GM12878 (cell line): ENCODE measurements at regions not wholly inside any gene's neighbourhood (a gene's known extent, or its start where the extent isn't known, plus 50 kb on each side); places are given as distances from the start of the nearest gene placed in this dataset.

Experiments used
- ATAC-seq: fragments of 200-7000 bp; cut with Tn5 transposase; 3 replicates; pipeline ENCODE4 v1.9.1; 2020; ENCODE audit warnings: mild to moderate bottlenecking, moderate library complexity
- BruUV-seq: library from RNA; stranded (reverse); fragments of 400-500 nt; replicated peaks from 2 replicates; lab custom pipeline; 2021; lab: Mats Ljungman, UMichigan
- CTCF ChIA-PET: fragments of 300-600 bp; sonication (Branson Sonifier 250); formaldehyde crosslinking; extraction: SDS; loops from one replicate; lab custom pipeline; 2021; ENCODE audit warnings: inconsistent platforms; lab: Yijun Ruan, JAX
- POLR2A ChIA-PET: fragments of 350-600 bp; formaldehyde crosslinking; extraction: SDS; loops from one replicate; lab custom pipeline; 2021; ENCODE audit warnings: inconsistent platforms; lab: Charles Lee
- RAD21 ChIA-PET: fragments of 300-600 bp; sonication (Branson Sonifier 250); formaldehyde crosslinking; loops from one replicate; lab custom pipeline; 2023; ENCODE audit warnings: antibody characterized with exemption; ENCODE audit not compliant: unreplicated experiment; lab: Charles Lee
- SMC1A ChIA-PET: fragments of 300-600 bp; sonication (Branson Sonifier 250); formaldehyde crosslinking; loops from one replicate; lab custom pipeline; 2023; ENCODE audit not compliant: unreplicated experiment, uncharacterized antibody; lab: Charles Lee
- DNase-seq: peaks from one replicate; pipeline ENCODE4 v3.0.0-alpha.2; 2011; ENCODE audit warnings: low read depth, low spot score
- FAIRE-seq: peaks from 3 replicates; lab custom pipeline; 2011; peaks lifted over from hg19 to GRCh38; lab: Jason Lieb, UNC
- H2AFZ ChIP-seq: 2 replicates; pipeline ENCODE4 v1.6.0; 2011; ENCODE audit warnings: low read depth, low read length, control low read depth; ENCODE audit not compliant: control insufficient read depth
- H3K27ac ChIP-seq: 2 replicates; pipeline ENCODE4 v1.5.1; 2011; ENCODE audit warnings: control low read depth; ENCODE audit not compliant: control insufficient read depth, insufficient read depth
- H3K27me3 ChIP-seq, 2 experiments: replicated peaks in 1 of 2; 2 replicates each; pipeline versions ENCODE4 v1.6.0 to v1.6.1; 2011; ENCODE audit warnings: low read length in 1 of 2; ENCODE audit not compliant: control insufficient read depth in 2 of 2, insufficient read depth in 2 of 2
- H3K36me3 ChIP-seq, 2 experiments: 2 replicates each; pipeline ENCODE4 v1.5.1; 2011; ENCODE audit warnings: low read length in 1 of 2; ENCODE audit not compliant: control insufficient read depth in 2 of 2, insufficient read depth in 2 of 2
- H3K4me1 ChIP-seq: 2 replicates; pipeline ENCODE4 v1.6.1; 2011; ENCODE audit warnings: mild to moderate bottlenecking, low read length, moderate library complexity, mixed read lengths; ENCODE audit not compliant: control insufficient read depth, insufficient read depth
- H3K4me2 ChIP-seq: 2 replicates; pipeline ENCODE4 v1.6.0; 2011; ENCODE audit warnings: control low read depth; ENCODE audit not compliant: control insufficient read depth, insufficient read depth
- H3K4me3 ChIP-seq: fragments of 200-600 bp; sonication (generic); 2 replicates; pipeline ENCODE4 v1.5.1; 2016
- H3K79me2 ChIP-seq: 2 replicates; pipeline ENCODE4 v1.6.0; 2011; ENCODE audit warnings: low read length; ENCODE audit not compliant: control insufficient read depth, insufficient read depth
- H3K9ac ChIP-seq: 2 replicates; pipeline ENCODE4 v1.8.0; 2011; ENCODE audit warnings: low read length, control low read depth, mixed read lengths; ENCODE audit not compliant: control insufficient read depth, insufficient read depth
- H3K9me3 ChIP-seq: replicated peaks from 3 replicates; pipeline ENCODE4 v1.5.1; 2011; ENCODE audit warnings: mild to moderate bottlenecking, low read length; ENCODE audit not compliant: control insufficient read depth, insufficient read depth
- H4K20me1 ChIP-seq: 2 replicates; pipeline ENCODE4 v1.6.0; 2011; ENCODE audit not compliant: control insufficient read depth, insufficient read depth
- CTCF ChIP-seq, 3 experiments: IDR thresholded peaks in 2 of 3; conservative IDR thresholded peaks in 1 of 3; 2 replicates each; pipeline ENCODE4 v1.5.1; 2011; ENCODE audit warnings: low read depth in 3 of 3, low read length in 3 of 3, mild to moderate bottlenecking in 3 of 3, control low read depth in 2 of 3, moderate library complexity in 2 of 3, inconsistent platforms in 1 of 3, mixed read lengths in 1 of 3; ENCODE audit not compliant: control insufficient read depth in 2 of 3, insufficient read depth in 1 of 3; ENCODE audit errors: extremely low read depth in 1 of 3
- EED ChIP-seq: sonication (generic); IDR thresholded peaks from 2 replicates; pipeline ENCODE4 v1.6.1; 2016; ENCODE audit warnings: antibody characterized with exemption, low read depth
- EGR1 ChIP-seq, 2 experiments: IDR thresholded peaks; 1 replicate in 1 of 2; 2 replicates in 1 of 2; pipeline ENCODE4 v1.6.1; 2011 to 2012; ENCODE audit warnings: low read depth in 2 of 2, low read length in 2 of 2, borderline replicate concordance in 1 of 2, mild to moderate bottlenecking in 1 of 2, moderate library complexity in 1 of 2
- IRF3 ChIP-seq: fragments of 450-650 bp; IDR thresholded peaks from 2 replicates; pipeline ENCODE4 v1.6.1; 2014; ENCODE audit warnings: mild to moderate bottlenecking
- RCOR1 ChIP-seq: conservative IDR thresholded peaks from 2 replicates; pipeline ENCODE4 v1.6.1; 2012; ENCODE audit warnings: low read depth, low read length, improper control_type of control experiment
- SPI1 ChIP-seq: IDR thresholded peaks from 2 replicates; pipeline ENCODE4 v1.6.1; 2011; ENCODE audit warnings: low read depth, mild to moderate bottlenecking, low read length, moderate library complexity, borderline replicate concordance; ENCODE audit not compliant: insufficient read depth
- WGBS: methylation state at CpG from one replicate; pipeline ENCODE4 v1.1.6; 2016; ENCODE audit warnings: low lambda C conversion rate; ENCODE audit not compliant: insufficient replicate concordance, insufficient coverage; ENCODE audit errors: missing lambda C conversion rate; 5-methylcytosine and 5-hydroxymethylcytosine counted together
- in situ Hi-C: fragments of 300-500 bp; cut with MboI; formaldehyde crosslinking; loops from 9 replicates; pipeline ENCODE4 v1.14.3; 2018; ENCODE audit warnings: mixed read lengths
- intact Hi-C: fragments of 100-400 bp; cut with micrococcal nuclease; formaldehyde crosslinking; loops from one replicate; pipeline ENCODE4 v1.14.2; 2022; ENCODE audit not compliant: unreplicated experiment
- TF ChIP-seq, protein P1 (sequence below): fragments of 450-650 bp; IDR thresholded peaks from 2 replicates; pipeline ENCODE4 v1.6.1; 2017; ENCODE audit warnings: mild to moderate bottlenecking

- no peak overlapping the region for H3K27ac ChIP-seq
- TF ChIP-seq SPI1 (no peak), CTCF (IDR thresholded peaks at IDR 0.05 in 2 of 3, conservative IDR thresholded peaks at IDR 0.05 in 1 of 3; ENCODE audit: control insufficient read depth in 2 of 3, extremely low read depth in 1 of 3, insufficient read depth in 1 of 3, low read depth in 3 of 3, low read length in 3 of 3) (no peak), RCOR1 (no peak), IRF3 (no peak), EED (no peak), EGR1 (IDR thresholded peaks at IDR 0.05; ENCODE audit: borderline replicate concordance in 1 of 2, low read depth in 2 of 2, low read length in 2 of 2) (no peak)
- TF ChIP-seq, protein P1, sequence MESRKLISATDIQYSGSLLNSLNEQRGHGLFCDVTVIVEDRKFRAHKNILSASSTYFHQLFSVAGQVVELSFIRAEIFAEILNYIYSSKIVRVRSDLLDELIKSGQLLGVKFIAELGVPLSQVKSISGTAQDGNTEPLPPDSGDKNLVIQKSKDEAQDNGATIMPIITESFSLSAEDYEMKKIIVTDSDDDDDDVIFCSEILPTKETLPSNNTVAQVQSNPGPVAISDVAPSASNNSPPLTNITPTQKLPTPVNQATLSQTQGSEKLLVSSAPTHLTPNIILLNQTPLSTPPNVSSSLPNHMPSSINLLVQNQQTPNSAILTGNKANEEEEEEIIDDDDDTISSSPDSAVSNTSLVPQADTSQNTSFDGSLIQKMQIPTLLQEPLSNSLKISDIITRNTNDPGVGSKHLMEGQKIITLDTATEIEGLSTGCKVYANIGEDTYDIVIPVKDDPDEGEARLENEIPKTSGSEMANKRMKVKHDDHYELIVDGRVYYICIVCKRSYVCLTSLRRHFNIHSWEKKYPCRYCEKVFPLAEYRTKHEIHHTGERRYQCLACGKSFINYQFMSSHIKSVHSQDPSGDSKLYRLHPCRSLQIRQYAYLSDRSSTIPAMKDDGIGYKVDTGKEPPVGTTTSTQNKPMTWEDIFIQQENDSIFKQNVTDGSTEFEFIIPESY: no peak
- TF ChIP-seq, all 136 proteins: peak for 0
- Histone ChIP-seq H4K20me1 (no peaks in the 10 kb centered on the region), H3K4me2 (no peak overlapping the region), H2AFZ (no peak overlapping the region), H3K9me3 (no peaks in the 10 kb centered on the region), H3K27me3 (no peaks in the 10 kb centered on the region), H3K9ac (no peak overlapping the region), H3K4me3 (no peak overlapping the region), H3K36me3 (no peaks in the 10 kb centered on the region; a peak in 1 of 4 replicates), H3K4me1 (peaks cover 14% of the 10 kb centered on the region), H3K79me2 (no peaks in the 10 kb centered on the region; the same call in 1 of the 2 replicates)
- ATAC-seq (no peak), DNase-seq (no peak), FAIRE-seq (no peak)
- intact Hi-C loops: no loop called here
- no TSS peak for BruUV-seq
- RAD21 ChIA-PET: no interaction called here
- POLR2A ChIA-PET: no interaction called here
- WGBS: 84% methylated on average over 16 of the region's 16 CpGs
- in situ Hi-C loops: no loop called here
- CTCF ChIA-PET: interaction anchor here (2.8 kb wide), 1 partner anchor 10 kb away, joined by 14 read pairs; no protein-coding TSS in a partner anchor
- SMC1A ChIA-PET: interaction anchor here (0.9 kb wide), 1 partner anchor 31 kb away, joined by 3 read pairs; no protein-coding TSS in a partner anchor
Observed at GRCh38 chr14:50056435-50056834, 59.9 kb downstream of the VCPKMT start.
